ENCODE measurements at regions not wholly inside any gene's neighbourhood (a gene's known extent, or its start where the extent isn't known, plus 50 kb on each side); places are given as distances from the start of the nearest gene placed in this dataset.

GRCh38 chr18:72233106-72233505 lies 311.0 kb downstream of the CBLN2 start:
- TF ChIP-seq, protein P1, sequence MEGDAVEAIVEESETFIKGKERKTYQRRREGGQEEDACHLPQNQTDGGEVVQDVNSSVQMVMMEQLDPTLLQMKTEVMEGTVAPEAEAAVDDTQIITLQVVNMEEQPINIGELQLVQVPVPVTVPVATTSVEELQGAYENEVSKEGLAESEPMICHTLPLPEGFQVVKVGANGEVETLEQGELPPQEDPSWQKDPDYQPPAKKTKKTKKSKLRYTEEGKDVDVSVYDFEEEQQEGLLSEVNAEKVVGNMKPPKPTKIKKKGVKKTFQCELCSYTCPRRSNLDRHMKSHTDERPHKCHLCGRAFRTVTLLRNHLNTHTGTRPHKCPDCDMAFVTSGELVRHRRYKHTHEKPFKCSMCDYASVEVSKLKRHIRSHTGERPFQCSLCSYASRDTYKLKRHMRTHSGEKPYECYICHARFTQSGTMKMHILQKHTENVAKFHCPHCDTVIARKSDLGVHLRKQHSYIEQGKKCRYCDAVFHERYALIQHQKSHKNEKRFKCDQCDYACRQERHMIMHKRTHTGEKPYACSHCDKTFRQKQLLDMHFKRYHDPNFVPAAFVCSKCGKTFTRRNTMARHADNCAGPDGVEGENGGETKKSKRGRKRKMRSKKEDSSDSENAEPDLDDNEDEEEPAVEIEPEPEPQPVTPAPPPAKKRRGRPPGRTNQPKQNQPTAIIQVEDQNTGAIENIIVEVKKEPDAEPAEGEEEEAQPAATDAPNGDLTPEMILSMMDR (IDR thresholded peaks at IDR 0.05; ENCODE audit: poor library complexity), result no peak
- no peak for TF ChIP-seq EZH2 (IDR thresholded peaks at IDR 0.05; ENCODE audit: borderline replicate concordance)
